IPS-18a (cell line): ENCODE measurements at regions not wholly inside any gene's neighbourhood (a gene's known extent, or its start where the extent isn't known, plus 50 kb on each side); places are given as distances from the start of the nearest gene placed in this dataset.
A peak's percentile ranks its signal among the peaks of the same experiment; 100 is the strongest.
"Not testable (repeated sequence)": the region's sequence is repeated elsewhere in the genome, so short reads cannot be mapped to it uniquely, and the experiment has no call there.

Experiments
- H3K27ac ChIP-seq: one replicate; pipeline ENCODE4 v1.5.1; 2013; ENCODE audit warnings: low read length
- H3K27me3 ChIP-seq: one replicate; pipeline ENCODE4 v1.6.1; 2013; ENCODE audit warnings: mild to moderate bottlenecking, low read length; ENCODE audit not compliant: control insufficient read depth, insufficient read depth
- H3K36me3 ChIP-seq: one replicate; pipeline ENCODE4 v1.6.1; 2013; ENCODE audit warnings: low read depth, low read length; ENCODE audit not compliant: control insufficient read depth
- H3K4me1 ChIP-seq: one replicate; pipeline ENCODE4 v1.6.1; 2013; ENCODE audit warnings: low read depth, low read length; ENCODE audit not compliant: control insufficient read depth
- H3K4me3 ChIP-seq: one replicate; pipeline ENCODE4 v1.5.1; 2013; ENCODE audit warnings: low read length
- H3K9ac ChIP-seq: one replicate; pipeline ENCODE4 v1.6.1; 2013; ENCODE audit warnings: mild to moderate bottlenecking, low read length, moderate library complexity
- H3K9me3 ChIP-seq: one replicate; pipeline ENCODE4 v1.6.1; 2013; ENCODE audit warnings: low read depth, low read length; ENCODE audit not compliant: control insufficient read depth

GRCh38 chr6:141482796-141483597, 649.7 kb upstream of the GJE1 start:
- Histone ChIP-seq H3K27ac (no peak overlapping the region), H3K4me3 (no peak overlapping the region)

GRCh38 chr6:141475259-141475658, 657.5 kb upstream of the GJE1 start:
- Histone ChIP-seq H3K4me1 (peaks cover 12% of the 10 kb centered on the region), H3K27me3 (no peaks in the 10 kb centered on the region), H3K27ac (no peak overlapping the region), H3K9ac (no peak overlapping the region), H3K9me3 (peaks cover 8% of the 10 kb centered on the region), H3K4me3 (no peak overlapping the region), H3K36me3 (peaks cover 1% of the 10 kb centered on the region)

More at GRCh38 chr6:141482796-141483597, 649.7 kb upstream of the GJE1 start:
- no peaks in the 10 kb centered on the region for H3K36me3 ChIP-seq
- no peak overlapping the region for H3K9ac ChIP-seq
- no peaks in the 10 kb centered on the region for H3K9me3 ChIP-seq
- no peaks in the 10 kb centered on the region for H3K27me3 ChIP-seq
- no peaks in the 10 kb centered on the region for H3K4me1 ChIP-seq

GRCh38 chr6:141472162-141472928, 660.4 kb upstream of the GJE1 start:
- H3K36me3 ChIP-seq = peaks cover 3% of the 10 kb centered on the region
- H3K4me3 ChIP-seq = no peak overlapping the region
- H3K27me3 ChIP-seq = no peaks in the 10 kb centered on the region
- peaks cover 12% of the 10 kb centered on the region for H3K4me1 ChIP-seq
- H3K9ac ChIP-seq = no peak overlapping the region
- H3K27ac ChIP-seq = no peak overlapping the region
- peaks cover 8% of the 10 kb centered on the region for H3K9me3 ChIP-seq

GRCh38 chr6:141470810-141471209, 661.9 kb upstream of the GJE1 start:
- Histone ChIP-seq H3K27ac (no peak overlapping the region), H3K9ac (no peak overlapping the region), H3K27me3 (no peaks in the 10 kb centered on the region), H3K36me3 (peaks cover 3% of the 10 kb centered on the region), H3K9me3 (peaks cover 8% of the 10 kb centered on the region), H3K4me3 (no peak overlapping the region), H3K4me1 (peaks cover 17% of the 10 kb centered on the region)

- Histone ChIP-seq H3K27me3 (no peaks in the 10 kb centered on the region), H3K4me1 (peaks cover 24% of the 10 kb centered on the region), H3K9ac (no peak overlapping the region), H3K9me3 (peaks cover 8% of the 10 kb centered on the region), H3K27ac (no peak overlapping the region), H3K36me3 (peaks cover 3% of the 10 kb centered on the region), H3K4me3 (no peak overlapping the region)
Measured at GRCh38 chr6:141467881-141468280, 664.8 kb upstream of the GJE1 start.

GRCh38 chr6:141467041-141467440, 665.7 kb upstream of the GJE1 start:
- Histone ChIP-seq H3K27me3 (no peaks in the 10 kb centered on the region), H3K4me1 (peaks cover 17% of the 10 kb centered on the region), H3K4me3 (no peak overlapping the region), H3K9me3 (peaks cover 8% of the 10 kb centered on the region), H3K27ac (no peak overlapping the region), H3K36me3 (peaks cover 3% of the 10 kb centered on the region), H3K9ac (no peak overlapping the region)

- peaks cover 16% of the 10 kb centered on the region for H3K4me1 ChIP-seq
- H3K4me3 ChIP-seq = no peak overlapping the region
- H3K36me3 ChIP-seq = no peaks in the 10 kb centered on the region
- no peaks in the 10 kb centered on the region for H3K9me3 ChIP-seq
- no peaks in the 10 kb centered on the region for H3K27me3 ChIP-seq
- H3K9ac ChIP-seq = no peak overlapping the region
- no peak overlapping the region for H3K27ac ChIP-seq
Measured at GRCh38 chr6:141464896-141465295, 667.8 kb upstream of the GJE1 start.

GRCh38 chr6:141464490-141464889, 668.2 kb upstream of the GJE1 start:
- peaks cover 16% of the 10 kb centered on the region for H3K4me1 ChIP-seq
- no peaks in the 10 kb centered on the region for H3K9me3 ChIP-seq
- no peak overlapping the region for H3K4me3 ChIP-seq
- no peaks in the 10 kb centered on the region for H3K27me3 ChIP-seq
- H3K27ac ChIP-seq = no peak overlapping the region
- no peak overlapping the region for H3K9ac ChIP-seq
- no peaks in the 10 kb centered on the region for H3K36me3 ChIP-seq

- no peak overlapping the region for H3K9ac ChIP-seq
- no peaks in the 10 kb centered on the region for H3K9me3 ChIP-seq
- no peaks in the 10 kb centered on the region for H3K36me3 ChIP-seq
- H3K4me3 ChIP-seq = no peak overlapping the region
- H3K27ac ChIP-seq = peak overlapping the region; percentile 16
- no peaks in the 10 kb centered on the region for H3K27me3 ChIP-seq
- H3K4me1 ChIP-seq = peaks cover 16% of the 10 kb centered on the region
Measured at GRCh38 chr6:141463237-141463977, 669.3 kb upstream of the GJE1 start.

GRCh38 chr6:141460743-141461484, 671.8 kb upstream of the GJE1 start:
- no peaks in the 10 kb centered on the region for H3K36me3 ChIP-seq
- no peaks in the 10 kb centered on the region for H3K9me3 ChIP-seq
- no peak overlapping the region for H3K4me3 ChIP-seq
- H3K27me3 ChIP-seq = no peaks in the 10 kb centered on the region
- H3K9ac ChIP-seq = no peak overlapping the region
- peaks cover 11% of the 10 kb centered on the region for H3K4me1 ChIP-seq
- H3K27ac ChIP-seq = peak overlapping the region; percentile 47

GRCh38 chr6:141460245-141460644, 672.5 kb upstream of the GJE1 start:
- H3K27me3 ChIP-seq, H3K4me3 ChIP-seq, H3K9ac ChIP-seq, H3K36me3 ChIP-seq, H3K9me3 ChIP-seq, H3K27ac ChIP-seq: not testable (repeated sequence)
- peaks cover 11% of the 10 kb centered on the region for H3K4me1 ChIP-seq
